ENCODE measurements at regions not wholly inside any gene's neighbourhood (a gene's known extent, or its start where the extent isn't known, plus 50 kb on each side); places are given as distances from the start of the nearest gene placed in this dataset.

GRCh38 chr2:217687771-217688170, 315.0 kb downstream of the TNS1 start:
- DNase-seq: no peak

DNA sequence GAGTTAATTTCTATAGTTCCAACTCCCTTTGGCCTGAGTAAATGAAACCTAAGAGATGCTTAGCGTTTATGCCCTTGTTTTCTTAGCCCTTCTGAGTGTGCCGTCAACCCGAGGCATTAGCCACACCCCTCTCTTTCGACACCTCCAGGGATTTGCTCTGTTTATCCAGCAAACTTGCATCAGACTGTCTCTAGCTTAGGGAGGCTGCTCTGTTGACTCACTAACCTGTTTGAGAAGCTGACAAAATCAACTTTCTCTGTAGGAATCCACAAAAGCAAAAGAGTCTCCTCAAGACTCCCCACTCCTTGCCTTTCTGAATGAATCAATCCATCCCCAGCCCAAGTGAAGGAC, 317.6 kb downstream of the TNS1 start:
- DNase-seq: no peak

GRCh38 chr2:217684431-217685254, 318.2 kb downstream of the TNS1 start:
- no peak for DNase-seq

- DNase-seq: no peak
Measured at GRCh38 chr2:217683106-217683870, 319.5 kb downstream of the TNS1 start.

DNA sequence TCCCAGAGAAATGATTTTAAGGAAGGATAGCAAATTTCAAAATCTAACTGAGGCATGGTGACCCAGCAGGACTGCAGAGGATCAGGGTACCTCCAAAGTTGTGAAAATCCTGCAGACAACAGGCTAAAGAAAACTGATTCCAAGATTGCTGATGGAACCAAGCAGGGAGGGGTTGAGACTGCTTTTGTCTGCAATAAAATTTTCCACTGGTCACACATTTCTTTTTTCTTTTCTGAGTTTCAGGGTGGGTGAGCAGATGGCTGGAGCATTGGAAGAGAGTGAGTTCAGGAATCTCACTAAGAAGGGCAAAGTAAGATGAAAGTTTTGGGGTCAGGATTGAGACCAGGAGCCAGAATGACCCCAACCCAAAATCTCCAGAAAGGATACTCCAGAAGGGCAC, 321.0 kb downstream of the TNS1 start:
- no peak for DNase-seq

- no peak for DNase-seq
Measured at GRCh38 chr2:217680381-217680780, 322.4 kb downstream of the TNS1 start.

DNA sequence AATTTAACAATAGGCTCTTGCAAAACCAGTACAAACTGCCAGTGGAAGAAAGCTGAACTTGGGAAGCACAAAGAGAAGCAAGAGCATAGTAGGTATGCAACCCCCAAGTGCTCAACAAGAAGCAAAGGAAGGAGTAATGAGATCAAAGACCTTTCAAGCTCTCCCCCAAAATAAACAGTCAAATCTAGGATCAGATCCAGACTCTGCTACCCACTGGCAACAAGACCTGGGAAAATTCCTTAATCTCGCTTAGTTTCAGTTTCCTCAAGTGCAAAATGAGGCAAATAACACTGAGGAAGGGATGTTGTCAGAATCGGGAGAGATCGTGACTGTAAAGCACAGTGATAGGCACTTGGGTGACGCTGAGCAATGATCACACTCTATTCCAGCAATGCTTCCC, 329.2 kb downstream of the TNS1 start:
- DNase-seq: no peak

GRCh38 chr2:217672472-217672871, 330.3 kb downstream of the TNS1 start:
- DNase-seq: no peak

- no peak for DNase-seq
Measured at GRCh38 chr2:217671871-217672270, 330.9 kb downstream of the TNS1 start.

- no peak for DNase-seq
Measured at GRCh38 chr2:217671075-217671474, 331.7 kb downstream of the TNS1 start.

DNA sequence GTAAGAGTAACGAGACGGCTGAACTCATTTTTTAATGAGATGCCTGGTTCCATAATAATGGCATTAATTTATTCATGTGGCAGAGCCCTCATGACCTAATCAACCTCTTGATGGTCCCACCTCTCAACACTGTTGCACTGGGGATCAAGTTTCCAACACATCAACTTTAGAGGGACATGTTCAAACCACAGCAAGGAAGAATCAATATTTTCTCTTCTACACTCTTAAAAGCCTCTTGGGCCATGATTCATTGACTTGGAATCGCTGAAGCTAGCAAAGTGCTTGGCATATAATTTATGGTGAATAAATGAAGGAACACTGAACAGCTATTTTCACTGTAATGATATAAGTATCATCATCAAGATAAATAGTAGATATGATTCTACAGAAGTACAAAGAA, 333.0 kb downstream of the TNS1 start:
- no peak for DNase-seq

- no peak for DNase-seq
Measured at GRCh38 chr2:217667512-217667911, 335.3 kb downstream of the TNS1 start.

DNA sequence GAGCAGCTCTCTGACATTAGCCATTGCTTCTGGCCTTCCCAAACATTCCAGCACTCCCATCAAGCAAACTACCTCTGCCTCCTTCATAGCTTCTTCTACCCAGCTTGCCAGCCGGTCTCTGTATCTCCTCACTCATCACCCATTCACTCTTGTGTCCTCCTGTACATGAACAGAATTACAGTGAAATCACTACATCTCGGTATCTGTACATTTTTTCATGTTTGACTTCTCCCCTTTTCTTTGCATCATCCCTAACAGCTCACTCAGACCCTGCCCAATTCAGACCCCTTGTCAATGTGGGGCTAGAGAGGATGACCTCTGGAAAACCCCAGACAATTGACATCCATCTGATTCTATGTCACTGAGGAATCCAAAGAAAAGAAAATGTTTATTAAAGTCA, 335.8 kb downstream of the TNS1 start:
- no peak for DNase-seq

GRCh38 chr2:217666338-217666737, 336.5 kb downstream of the TNS1 start:
- no peak for DNase-seq

DNA sequence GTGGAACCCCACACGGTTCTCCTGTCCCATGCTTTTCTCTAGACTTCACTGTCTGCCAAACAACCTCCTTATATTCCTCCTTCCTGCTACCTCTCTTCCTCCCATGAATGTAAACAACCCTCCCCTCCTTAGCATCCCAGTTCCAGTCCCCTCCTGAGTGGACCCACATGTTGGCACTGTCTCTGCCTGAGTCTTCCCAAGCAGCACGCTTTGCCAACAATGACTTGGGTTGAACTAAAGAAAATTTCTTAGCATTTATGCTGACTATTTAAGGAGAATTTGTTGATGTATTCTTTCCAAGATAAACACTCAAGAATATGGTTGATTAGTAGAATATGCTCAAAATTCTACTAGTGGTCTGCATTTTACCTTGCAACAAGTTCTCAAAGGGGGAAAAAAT, 338.0 kb downstream of the TNS1 start:
- DNase-seq: no peak

GRCh38 chr2:217662984-217663602, 339.7 kb downstream of the TNS1 start:
- no peak for DNase-seq

- DNase-seq: no peak
Measured at GRCh38 chr2:217661378-217661777, 341.4 kb downstream of the TNS1 start.

DNA sequence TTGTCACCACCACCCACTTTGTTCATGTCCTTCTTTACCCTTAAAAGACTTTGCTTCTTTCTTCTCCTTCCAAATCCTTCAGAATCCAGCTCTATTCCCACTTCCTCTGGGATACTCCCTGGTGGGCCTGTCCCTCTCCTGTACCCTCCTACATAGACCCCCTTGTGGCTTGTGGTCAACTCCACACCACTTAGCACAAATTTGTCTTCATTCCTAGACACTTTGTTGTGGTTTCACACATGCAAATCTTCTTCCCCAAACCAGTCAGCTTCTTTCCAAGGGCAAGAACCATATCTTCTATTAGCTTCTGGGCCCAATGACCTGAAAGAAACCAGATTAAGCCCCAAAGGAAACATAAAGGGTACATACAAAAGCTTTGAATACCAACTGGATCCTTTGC, 342.4 kb downstream of the TNS1 start:
- DNase-seq: no peak

DNA sequence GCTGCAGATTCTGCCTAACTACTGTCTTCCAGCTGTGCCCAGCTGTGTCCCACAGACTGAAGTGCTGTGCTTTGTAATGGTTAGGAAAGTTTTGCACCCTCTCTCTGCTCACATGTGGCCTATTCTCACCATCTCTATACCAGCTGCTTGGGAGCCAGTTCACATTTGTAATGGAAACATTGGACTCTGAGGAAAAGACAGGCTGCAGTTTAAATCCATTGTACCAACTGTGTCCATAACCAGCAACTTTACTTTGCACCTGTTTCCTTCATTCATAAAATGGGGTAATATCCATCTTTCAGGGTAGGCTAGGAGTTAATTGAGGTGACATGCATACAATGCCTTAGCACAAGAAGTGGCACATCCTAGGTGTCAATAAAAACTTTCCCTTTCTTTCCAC, 344.0 kb downstream of the TNS1 start:
- DNase-seq: no peak

DNA sequence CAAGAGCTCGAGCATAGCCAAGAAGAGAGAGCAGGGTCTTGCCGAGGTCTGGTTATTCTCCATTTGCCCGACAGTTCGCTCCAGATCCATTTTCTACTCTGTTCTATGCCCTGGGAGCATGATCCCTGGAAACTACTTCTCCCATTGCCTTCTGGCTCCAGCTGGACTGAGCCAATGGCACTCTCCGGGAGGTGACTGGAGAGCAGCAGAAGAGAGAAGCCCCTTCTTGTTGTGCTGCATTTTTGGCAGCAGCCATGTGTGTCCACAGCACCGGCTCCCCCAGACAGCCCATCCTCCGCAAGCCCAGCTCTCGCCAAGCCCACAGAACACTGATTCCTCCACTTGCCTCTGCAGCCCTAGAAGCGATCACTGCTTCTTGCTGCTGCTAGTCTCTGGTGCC, 345.5 kb downstream of the TNS1 start:
- DNase-seq: no peak

DNA sequence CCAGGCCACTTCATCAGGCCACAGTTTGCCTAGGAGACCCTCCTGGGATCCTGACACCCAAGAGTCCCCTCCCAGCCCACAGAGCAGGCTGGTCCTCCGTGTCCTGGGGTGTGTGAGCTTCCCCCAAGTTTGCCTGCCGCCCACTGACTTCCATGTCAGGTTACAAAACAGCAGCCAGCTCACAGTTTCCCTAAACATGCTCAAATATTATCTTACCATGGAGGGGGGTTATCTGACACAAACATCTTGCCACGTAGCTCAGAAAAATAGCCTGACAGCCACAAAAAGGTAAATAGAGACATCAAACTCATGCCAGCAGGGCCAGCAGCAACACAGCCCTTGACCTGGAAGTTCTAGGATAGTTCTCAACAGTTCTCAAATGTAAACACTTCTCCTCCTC, 346.5 kb downstream of the TNS1 start:
- no peak for DNase-seq

DNA sequence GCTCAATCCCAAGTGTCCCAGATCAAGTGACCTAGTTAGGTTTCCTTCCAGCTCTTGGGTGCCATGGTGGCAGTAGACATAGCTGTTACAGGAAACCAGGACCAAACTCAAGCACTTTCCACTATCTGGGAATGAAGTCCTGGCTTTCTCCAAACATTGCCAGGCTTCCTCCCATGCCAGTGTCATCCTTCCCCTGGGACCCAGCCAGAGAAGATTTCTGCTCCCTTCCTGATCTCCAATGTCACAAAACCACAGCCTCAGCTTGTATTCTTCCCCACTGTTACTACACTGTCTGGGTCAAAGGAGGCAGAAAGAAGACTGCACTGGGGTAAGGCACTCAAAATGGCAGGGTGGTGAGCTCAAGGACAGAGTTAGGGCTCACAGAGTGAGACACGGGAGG, 347.1 kb downstream of the TNS1 start:
- no peak for DNase-seq

GRCh38 chr2:217654168-217654567, 348.6 kb downstream of the TNS1 start:
- no peak for DNase-seq
